K562 (cell line): ENCODE measurements at regions not wholly inside any gene's neighbourhood (a gene's known extent, or its start where the extent isn't known, plus 50 kb on each side); places are given as distances from the start of the nearest gene placed in this dataset.

Experiments used
- CAMTA2 ChIP-seq: fragments of 250-450 bp; sonication (Bioruptor Pico); conservative IDR thresholded peaks from 2 replicates; pipeline ENCODE4 v1.5.1; 2022
- CEBPZ ChIP-seq: fragments of 150-350 bp; IDR thresholded peaks from 2 replicates; pipeline ENCODE4 v1.6.1; 2014; ENCODE audit warnings: low read depth, mild to moderate bottlenecking, low read length, borderline replicate concordance
- HOXB6 ChIP-seq: fragments of 250-450 bp; sonication (Bioruptor Pico); IDR thresholded peaks from 2 replicates; pipeline ENCODE4 v1.5.1; 2022; ENCODE audit warnings: mild to moderate bottlenecking, borderline replicate concordance
- TFAM ChIP-seq: fragments of 250-450 bp; sonication (Bioruptor Pico); conservative IDR thresholded peaks from 2 replicates; pipeline ENCODE4 v1.5.0; 2021; ENCODE audit warnings: mild to moderate bottlenecking, moderate library complexity
- TF ChIP-seq, protein P1 (sequence below): sonication (generic); formaldehyde crosslinking; IDR thresholded peaks from 2 replicates; pipeline ENCODE4 v1.8.0; 2023; ENCODE audit warnings: missing genetic modification reagents, mild to moderate bottlenecking, borderline replicate concordance
- TF ChIP-seq, protein P2 (sequence below): fragments of 250-450 bp; sonication (Bioruptor Pico); IDR thresholded peaks from 2 replicates; pipeline ENCODE4 v1.4.0; 2020; ENCODE audit warnings: mild to moderate bottlenecking, moderate library complexity

DNA sequence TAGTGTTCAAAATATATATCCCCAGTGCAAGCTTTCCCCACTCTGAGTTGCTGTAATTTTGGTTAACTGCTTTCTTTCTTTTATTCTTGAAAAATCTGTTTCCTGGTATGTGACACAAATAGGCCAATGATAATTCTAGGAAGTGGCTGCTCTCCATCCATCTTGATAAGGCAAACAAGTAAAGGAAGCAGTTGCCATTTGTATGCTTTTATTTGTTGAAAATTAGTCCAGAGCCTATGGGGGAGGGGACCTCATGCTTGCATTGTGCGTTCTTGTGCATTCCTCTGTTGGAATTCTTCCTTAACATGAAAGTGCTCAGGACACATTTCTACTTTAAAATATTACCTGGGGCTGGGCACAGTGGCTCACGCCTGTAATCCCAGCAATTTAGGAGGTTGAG lies 111.2 kb upstream of the FSHR start (continued):
- TF ChIP-seq, protein P1, sequence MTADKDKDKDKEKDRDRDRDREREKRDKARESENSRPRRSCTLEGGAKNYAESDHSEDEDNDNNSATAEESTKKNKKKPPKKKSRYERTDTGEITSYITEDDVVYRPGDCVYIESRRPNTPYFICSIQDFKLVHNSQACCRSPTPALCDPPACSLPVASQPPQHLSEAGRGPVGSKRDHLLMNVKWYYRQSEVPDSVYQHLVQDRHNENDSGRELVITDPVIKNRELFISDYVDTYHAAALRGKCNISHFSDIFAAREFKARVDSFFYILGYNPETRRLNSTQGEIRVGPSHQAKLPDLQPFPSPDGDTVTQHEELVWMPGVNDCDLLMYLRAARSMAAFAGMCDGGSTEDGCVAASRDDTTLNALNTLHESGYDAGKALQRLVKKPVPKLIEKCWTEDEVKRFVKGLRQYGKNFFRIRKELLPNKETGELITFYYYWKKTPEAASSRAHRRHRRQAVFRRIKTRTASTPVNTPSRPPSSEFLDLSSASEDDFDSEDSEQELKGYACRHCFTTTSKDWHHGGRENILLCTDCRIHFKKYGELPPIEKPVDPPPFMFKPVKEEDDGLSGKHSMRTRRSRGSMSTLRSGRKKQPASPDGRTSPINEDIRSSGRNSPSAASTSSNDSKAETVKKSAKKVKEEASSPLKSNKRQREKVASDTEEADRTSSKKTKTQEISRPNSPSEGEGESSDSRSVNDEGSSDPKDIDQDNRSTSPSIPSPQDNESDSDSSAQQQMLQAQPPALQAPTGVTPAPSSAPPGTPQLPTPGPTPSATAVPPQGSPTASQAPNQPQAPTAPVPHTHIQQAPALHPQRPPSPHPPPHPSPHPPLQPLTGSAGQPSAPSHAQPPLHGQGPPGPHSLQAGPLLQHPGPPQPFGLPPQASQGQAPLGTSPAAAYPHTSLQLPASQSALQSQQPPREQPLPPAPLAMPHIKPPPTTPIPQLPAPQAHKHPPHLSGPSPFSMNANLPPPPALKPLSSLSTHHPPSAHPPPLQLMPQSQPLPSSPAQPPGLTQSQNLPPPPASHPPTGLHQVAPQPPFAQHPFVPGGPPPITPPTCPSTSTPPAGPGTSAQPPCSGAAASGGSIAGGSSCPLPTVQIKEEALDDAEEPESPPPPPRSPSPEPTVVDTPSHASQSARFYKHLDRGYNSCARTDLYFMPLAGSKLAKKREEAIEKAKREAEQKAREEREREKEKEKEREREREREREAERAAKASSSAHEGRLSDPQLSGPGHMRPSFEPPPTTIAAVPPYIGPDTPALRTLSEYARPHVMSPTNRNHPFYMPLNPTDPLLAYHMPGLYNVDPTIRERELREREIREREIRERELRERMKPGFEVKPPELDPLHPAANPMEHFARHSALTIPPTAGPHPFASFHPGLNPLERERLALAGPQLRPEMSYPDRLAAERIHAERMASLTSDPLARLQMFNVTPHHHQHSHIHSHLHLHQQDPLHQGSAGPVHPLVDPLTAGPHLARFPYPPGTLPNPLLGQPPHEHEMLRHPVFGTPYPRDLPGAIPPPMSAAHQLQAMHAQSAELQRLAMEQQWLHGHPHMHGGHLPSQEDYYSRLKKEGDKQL (CRISPR knock-in tag) = no peak
- TF ChIP-seq HOXB6 = no peak
- TF ChIP-seq CAMTA2 (CRISPR knock-in tag) = no peak
- no peak for TF ChIP-seq CEBPZ
- TF ChIP-seq, protein P2, sequence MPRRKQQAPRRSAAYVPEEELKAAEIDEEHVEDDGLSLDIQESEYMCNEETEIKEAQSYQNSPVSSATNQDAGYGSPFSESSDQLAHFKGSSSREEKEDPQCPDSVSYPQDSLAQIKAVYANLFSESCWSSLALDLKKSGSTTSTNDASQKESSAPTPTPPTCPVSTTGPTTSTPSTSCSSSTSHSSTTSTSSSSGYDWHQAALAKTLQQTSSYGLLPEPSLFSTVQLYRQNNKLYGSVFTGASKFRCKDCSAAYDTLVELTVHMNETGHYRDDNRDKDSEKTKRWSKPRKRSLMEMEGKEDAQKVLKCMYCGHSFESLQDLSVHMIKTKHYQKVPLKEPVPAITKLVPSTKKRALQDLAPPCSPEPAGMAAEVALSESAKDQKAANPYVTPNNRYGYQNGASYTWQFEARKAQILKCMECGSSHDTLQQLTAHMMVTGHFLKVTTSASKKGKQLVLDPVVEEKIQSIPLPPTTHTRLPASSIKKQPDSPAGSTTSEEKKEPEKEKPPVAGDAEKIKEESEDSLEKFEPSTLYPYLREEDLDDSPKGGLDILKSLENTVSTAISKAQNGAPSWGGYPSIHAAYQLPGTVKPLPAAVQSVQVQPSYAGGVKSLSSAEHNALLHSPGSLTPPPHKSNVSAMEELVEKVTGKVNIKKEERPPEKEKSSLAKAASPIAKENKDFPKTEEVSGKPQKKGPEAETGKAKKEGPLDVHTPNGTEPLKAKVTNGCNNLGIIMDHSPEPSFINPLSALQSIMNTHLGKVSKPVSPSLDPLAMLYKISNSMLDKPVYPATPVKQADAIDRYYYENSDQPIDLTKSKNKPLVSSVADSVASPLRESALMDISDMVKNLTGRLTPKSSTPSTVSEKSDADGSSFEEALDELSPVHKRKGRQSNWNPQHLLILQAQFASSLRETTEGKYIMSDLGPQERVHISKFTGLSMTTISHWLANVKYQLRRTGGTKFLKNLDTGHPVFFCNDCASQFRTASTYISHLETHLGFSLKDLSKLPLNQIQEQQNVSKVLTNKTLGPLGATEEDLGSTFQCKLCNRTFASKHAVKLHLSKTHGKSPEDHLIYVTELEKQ (CRISPR knock-in tag) = no peak
- TF ChIP-seq TFAM (CRISPR knock-in tag) = no peak
